SK-N-SH (cell line): ENCODE measurements at regions not wholly inside any gene's neighbourhood (a gene's known extent, or its start where the extent isn't known, plus 50 kb on each side); places are given as distances from the start of the nearest gene placed in this dataset.
A peak's percentile ranks its signal among the peaks of the same experiment; 100 is the strongest.

Experiments
- CTCF ChIA-PET: fragments of 300-600, 350-600 bp; formaldehyde crosslinking; extraction: SDS; loops from one replicate; lab custom pipeline; 2021; lab: Yijun Ruan, JAX
- POLR2A ChIA-PET: fragments of 350-600 bp; sonication (Branson Sonifier 250); formaldehyde crosslinking; extraction: SDS; loops from one replicate; lab custom pipeline; 2020; ENCODE audit warnings: antibody characterized with exemption, inconsistent platforms; lab: Yijun Ruan, JAX
- DNase-seq: peaks from one replicate; pipeline ENCODE4 v3.0.0; 2012
- H2AFZ ChIP-seq: fragments of 200-600 bp; sonication (generic); 2 replicates; pipeline ENCODE4 v1.8.1; 2016; ENCODE audit warnings: antibody characterized with exemption, mild to moderate bottlenecking, low read depth
- H3F3A ChIP-seq: fragments of 200-600 bp; sonication (generic); replicated peaks from 2 replicates; pipeline ENCODE3; 2016; ENCODE audit warnings: antibody characterized with exemption, mild to moderate bottlenecking; ENCODE audit not compliant: insufficient read depth
- H3K27ac ChIP-seq, 2 experiments: fragments of 200-500 bp in 1 of 2; fragments of 200-600 bp in 1 of 2; sonication (Bioruptor generic) in 1 of 2; sonication (generic), shearing (Covaris generic) in 1 of 2; 2 replicates each; pipeline versions ENCODE4 v1.5.1 to v1.6.1; 2014 to 2016; ENCODE audit warnings: low read depth in 2 of 2, inconsistent platforms in 1 of 2, low read length in 1 of 2, mild to moderate bottlenecking in 1 of 2, mixed read lengths in 1 of 2
- H3K27me3 ChIP-seq: fragments of 200-600 bp; sonication (generic), shearing (Covaris generic); 2 replicates; pipeline ENCODE4 v1.6.1; 2016; ENCODE audit warnings: mixed run types; ENCODE audit not compliant: insufficient read depth
- H3K36me3 ChIP-seq, 2 experiments: fragments of 200-500 bp in 1 of 2; fragments of 200-600 bp in 1 of 2; sonication (Bioruptor generic) in 1 of 2; sonication (generic) in 1 of 2; replicated peaks in 1 of 2; 2 replicates each; pipeline versions ENCODE3 to v1.5.1; 2014 to 2016; ENCODE audit warnings: low read length in 1 of 2, mild to moderate bottlenecking in 1 of 2; ENCODE audit not compliant: insufficient read depth in 2 of 2, control insufficient read depth in 1 of 2
- H3K4me1 ChIP-seq, 2 experiments: fragments of 200-500 bp in 1 of 2; fragments of 200-600 bp in 1 of 2; sonication (Bioruptor generic) in 1 of 2; sonication (generic), shearing (Covaris generic) in 1 of 2; 2 replicates each; pipeline versions ENCODE4 v1.5.1 to v1.6.1; 2014 to 2016; ENCODE audit warnings: low read depth in 1 of 2, low read length in 1 of 2, mixed run types in 1 of 2; ENCODE audit not compliant: insufficient read depth in 2 of 2, control insufficient read depth in 1 of 2
- H3K4me2 ChIP-seq: fragments of 200-600 bp; sonication (generic), shearing (Covaris generic); 2 replicates; pipeline ENCODE4 v1.6.1; 2017; ENCODE audit warnings: mixed run types
- H3K4me3 ChIP-seq, 2 experiments: fragments of 200-500 bp in 1 of 2; fragments of 200-600 bp in 1 of 2; sonication (Bioruptor generic) in 1 of 2; sonication (generic), shearing (Covaris generic) in 1 of 2; 2 replicates each; pipeline versions ENCODE4 v1.5.1 to v1.8.1; 2014 to 2016; ENCODE audit warnings: low read depth in 2 of 2, inconsistent platforms in 1 of 2, low read length in 1 of 2, mild to moderate bottlenecking in 1 of 2, mixed read lengths in 1 of 2, moderate library complexity in 1 of 2
- H3K79me2 ChIP-seq: fragments of 200-600 bp; sonication (generic); 2 replicates; pipeline ENCODE4 v1.8.1; 2017; ENCODE audit warnings: mild to moderate bottlenecking; ENCODE audit not compliant: insufficient read depth
- H3K9ac ChIP-seq: fragments of 200-600 bp; sonication (generic); 2 replicates; pipeline ENCODE4 v1.6.1; 2017; ENCODE audit warnings: mixed run types
- H3K9me2 ChIP-seq: fragments of 200-600 bp; sonication (generic); 2 replicates; pipeline ENCODE4 v1.6.1; 2017; ENCODE audit warnings: mixed run types
- H3K9me3 ChIP-seq: fragments of 200-600 bp; sonication (generic); 2 replicates; pipeline ENCODE4 v1.6.1; 2017; ENCODE audit warnings: mixed run types, mild to moderate bottlenecking, moderate library complexity
- H4K20me1 ChIP-seq: fragments of 200-600 bp; sonication (generic); 2 replicates; pipeline ENCODE4 v1.6.1; 2017; ENCODE audit warnings: mild to moderate bottlenecking, mixed run types; ENCODE audit not compliant: insufficient read depth
- EP300 ChIP-seq, 2 experiments: IDR thresholded peaks; 2 replicates each; pipeline versions ENCODE4 v1.4.0 to v1.6.1; 2012; ENCODE audit warnings: borderline replicate concordance in 1 of 2, low read depth in 1 of 2, low read length in 1 of 2
- FOSL2 ChIP-seq: IDR thresholded peaks from 2 replicates; pipeline ENCODE4 v1.4.0; 2012; ENCODE audit warnings: low read depth, mild to moderate bottlenecking, moderate library complexity, borderline replicate concordance
- FOXM1 ChIP-seq: IDR thresholded peaks from 2 replicates; pipeline ENCODE4 v1.4.0; 2012; ENCODE audit warnings: low read depth, mild to moderate bottlenecking
- GATA2 ChIP-seq: sonication (generic); formaldehyde crosslinking; IDR thresholded peaks from 2 replicates; pipeline ENCODE4 v1.5.0; 2020; ENCODE audit warnings: mild to moderate bottlenecking, missing genetic modification reagents
- JUND ChIP-seq: IDR thresholded peaks from 2 replicates; pipeline ENCODE4 v1.4.0; 2012
- MAX ChIP-seq: IDR thresholded peaks from 2 replicates; pipeline ENCODE4 v1.4.0; 2012; ENCODE audit warnings: low read depth
- MEF2A ChIP-seq: IDR thresholded peaks from 2 replicates; pipeline ENCODE4 v1.4.0; 2012; ENCODE audit warnings: low read depth, borderline replicate concordance
- NFIC ChIP-seq: IDR thresholded peaks from 2 replicates; pipeline ENCODE4 v1.4.0; 2012; ENCODE audit warnings: borderline replicate concordance
- PBX3 ChIP-seq: IDR thresholded peaks from 2 replicates; pipeline ENCODE4; 2012
- POLR2AphosphoS5 ChIP-seq: IDR thresholded peaks from 2 replicates; pipeline ENCODE4 v1.6.1; 2012; ENCODE audit warnings: low read depth, low read length
- RCOR1 ChIP-seq: fragments of 150-350 bp; IDR thresholded peaks from 2 replicates; pipeline ENCODE4 v1.6.1; 2017; ENCODE audit warnings: antibody characterized with exemption, low read length
- RFX5 ChIP-seq: IDR thresholded peaks from 2 replicates; pipeline ENCODE4 v1.6.1; 2012; ENCODE audit warnings: mild to moderate bottlenecking, improper control_type of control experiment, low read length
- RXRA ChIP-seq: IDR thresholded peaks from 2 replicates; pipeline ENCODE4 v1.4.0; 2012; ENCODE audit warnings: low read depth, mild to moderate bottlenecking, borderline replicate concordance
- SIN3A ChIP-seq: IDR thresholded peaks from 2 replicates; pipeline ENCODE4 v1.6.1; 2012; ENCODE audit warnings: low read depth, mild to moderate bottlenecking, low read length, moderate library complexity, borderline replicate concordance
- TAF1 ChIP-seq: IDR thresholded peaks from 2 replicates; pipeline ENCODE4 v1.6.1; 2012; ENCODE audit warnings: low read depth, mild to moderate bottlenecking, low read length, moderate library complexity, borderline replicate concordance
- TCF12 ChIP-seq: IDR thresholded peaks from 2 replicates; pipeline ENCODE4 v1.4.0; 2012
- TEAD4 ChIP-seq: IDR thresholded peaks from 2 replicates; pipeline ENCODE4 v1.4.0; 2012; ENCODE audit warnings: mild to moderate bottlenecking, borderline replicate concordance; ENCODE audit not compliant: insufficient read depth
- USF1 ChIP-seq: IDR thresholded peaks from 2 replicates; pipeline ENCODE4 v1.4.0; 2012; ENCODE audit warnings: low read depth, borderline replicate concordance
- USF2 ChIP-seq: fragments of 150-350 bp; IDR thresholded peaks from 2 replicates; pipeline ENCODE4 v1.6.1; 2017; ENCODE audit warnings: antibody characterized with exemption, low read length, low read depth, borderline replicate concordance
- ZBTB33 ChIP-seq: IDR thresholded peaks from 2 replicates; pipeline ENCODE4 v1.4.0; 2012; ENCODE audit warnings: low read depth, borderline replicate concordance
- WGBS: methylation state at CpG from one replicate; pipeline ENCODE4 v1.1.6; 2017; ENCODE audit warnings: low lambda C conversion rate; 5-methylcytosine and 5-hydroxymethylcytosine counted together

- H3F3A ChIP-seq: peaks cover 29% of the 10 kb centered on the region
- no peak overlapping the region for H3K4me2 ChIP-seq
- H2AFZ ChIP-seq: no peak overlapping the region
- H3K27ac ChIP-seq: peak overlapping the region in 1 of 2 experiments; percentile 98; a peak in 2 of 4 replicates
- H3K9ac ChIP-seq: no peak overlapping the region
- CTCF ChIA-PET: interaction anchor here (4.5 to 9.5 kb wide), 2 partner anchors 11 to 68 kb away, joined by 46 to 82 read pairs; partner anchors contain the start of gene RNF24
- H3K27me3 ChIP-seq: no peaks in the 10 kb centered on the region
- no peaks in the 10 kb centered on the region for H4K20me1 ChIP-seq
- TF ChIP-seq FOXM1 (no peak), MEF2A (no peak)
- POLR2A ChIA-PET: no interaction called here
- peaks cover 13 to 21% of the 10 kb centered on the region in 2 experiments for H3K4me1 ChIP-seq
- H3K9me2 ChIP-seq: no peaks in the 10 kb centered on the region
- 81% methylated on average over 4 of the region's 4 CpGs for WGBS
- no peaks in the 10 kb centered on the region for H3K36me3 ChIP-seq
- H3K79me2 ChIP-seq: no peaks in the 10 kb centered on the region
- H3K9me3 ChIP-seq: no peaks in the 10 kb centered on the region
- H3K4me3 ChIP-seq: no peak overlapping the region
- no peak for DNase-seq
Observed at GRCh38 chr20:4081421-4081820, 66.1 kb upstream of the RNF24 start.

GRCh38 chr20:4076671-4077070 lies 61.3 kb upstream of the RNF24 start:
- no peaks in the 10 kb centered on the region for H3K9me3 ChIP-seq
- H3K4me3 ChIP-seq: peak overlapping the region in 1 of 2 experiments; percentile 16; a peak in 1 of 4 replicates
- 12% methylated on average over 3 of the region's 3 CpGs for WGBS
- H3K4me1 ChIP-seq: peaks cover 0 to 11% of the 10 kb centered on the region in 2 experiments; a peak in 2 of 4 replicates
- CTCF ChIA-PET: interaction anchor here (1.5 kb wide), 1 partner anchor 8 kb away, joined by 9 read pairs; no protein-coding TSS in a partner anchor
- no peaks in the 10 kb centered on the region for H3K79me2 ChIP-seq
- H3K4me2 ChIP-seq: peak overlapping the region; percentile 72
- peaks cover 24% of the 10 kb centered on the region for H3F3A ChIP-seq
- peak overlapping the region; percentile 58 to 90; a peak in 3 of 4 replicates for H3K27ac ChIP-seq
- no peaks in the 10 kb centered on the region for H4K20me1 ChIP-seq
- POLR2A ChIA-PET: interaction anchor here (1.1 kb wide), 1 partner anchor 9 kb away, joined by 5 read pairs; no protein-coding TSS in a partner anchor
- no peaks in the 10 kb centered on the region for H3K36me3 ChIP-seq
- DNase-seq: no peak
- no peak overlapping the region; the same call in 1 of the 2 replicates for H3K9ac ChIP-seq
- H3K27me3 ChIP-seq: no peaks in the 10 kb centered on the region
- no peaks in the 10 kb centered on the region for H3K9me2 ChIP-seq
- TF ChIP-seq MAX (peak; percentile 33; the same call in 1 of the 2 replicates), ZBTB33 (0 out of 2 replicates have a peak, but pooled peaks have one; percentile 51), USF1 (no peak), SIN3A (0 out of 2 replicates have a peak, but pooled peaks have one; percentile 24), TEAD4 (peak; percentile 85), RCOR1 (no peak), PBX3 (peak; percentile 98), NFIC (peak; percentile 97), POLR2AphosphoS5 (peak; percentile 70; the same call in 1 of the 2 replicates), JUND (peak; percentile 95), EP300 (IDR thresholded peaks at IDR 0.05; ENCODE audit: borderline replicate concordance in 1 of 2, low read depth in 1 of 2, low read length in 1 of 2) (peak; percentile 33 to 92; a peak in 3 of 4 replicates), RXRA (peak; percentile 41; the same call in 1 of the 2 replicates), GATA2 (CRISPR knock-in tag) (no peak), USF2 (no peak), TCF12 (peak; percentile 92), FOSL2 (peak; percentile 81), TAF1 (0 out of 2 replicates have a peak, but pooled peaks have one; percentile 32), RFX5 (no peak)
- TF ChIP-seq, all 33 proteins: peak for 13
- no peak overlapping the region for H2AFZ ChIP-seq
